Endodermal cell (in vitro differentiated cells): ENCODE measurements at regions not wholly inside any gene's neighbourhood (a gene's known extent, or its start where the extent isn't known, plus 50 kb on each side); places are given as distances from the start of the nearest gene placed in this dataset.

Source experiments
- DNase-seq: peaks from one replicate; pipeline ENCODE4 v3.0.0-alpha.2; 2017
- H3K27ac ChIP-seq: 2 replicates; pipeline ENCODE4 v1.5.1; 2013; ENCODE audit warnings: mild to moderate bottlenecking, low read depth, low read length, moderate library complexity
- H3K27me3 ChIP-seq: 2 replicates; pipeline ENCODE4 v1.6.1; 2013; ENCODE audit warnings: mild to moderate bottlenecking, low read length, moderate library complexity; ENCODE audit not compliant: insufficient read depth, control insufficient read depth, poor library complexity, severe bottlenecking
- H3K36me3 ChIP-seq: 2 replicates; pipeline ENCODE4 v1.7.0; 2013; ENCODE audit warnings: mild to moderate bottlenecking, low read length, moderate library complexity; ENCODE audit not compliant: control insufficient read depth, insufficient read depth
- H3K4me1 ChIP-seq: one replicate; pipeline ENCODE4 v1.7.0; 2013; ENCODE audit warnings: low read length; ENCODE audit not compliant: control insufficient read depth, insufficient read depth
- H3K4me3 ChIP-seq: 2 replicates; pipeline ENCODE4 v1.5.1; 2013; ENCODE audit warnings: mild to moderate bottlenecking, low read length, moderate library complexity
- H3K9ac ChIP-seq: 2 replicates; pipeline ENCODE4 v1.6.1; 2013; ENCODE audit warnings: mild to moderate bottlenecking, low read length, moderate library complexity; ENCODE audit not compliant: poor library complexity, severe bottlenecking; ENCODE audit errors: extremely low read depth
- H3K9me3 ChIP-seq: 2 replicates; pipeline ENCODE4 v1.6.1; 2013; ENCODE audit warnings: mild to moderate bottlenecking, low read length, moderate library complexity; ENCODE audit not compliant: control insufficient read depth
- H3K27ac Mint-ChIP-seq: 2 replicates; pipeline ENCODE4 v1.8.0; 2020; ENCODE audit warnings: mixed read lengths
- H3K27me3 Mint-ChIP-seq: 2 replicates; pipeline ENCODE4 v1.8.0; 2021; ENCODE audit warnings: mild to moderate bottlenecking, mixed read lengths; ENCODE audit not compliant: insufficient read depth
- H3K36me3 Mint-ChIP-seq: 2 replicates; pipeline ENCODE4 v1.8.0; 2020; ENCODE audit warnings: low read depth, mixed read lengths
- H3K4me1 Mint-ChIP-seq: 2 replicates; pipeline ENCODE4 v1.8.0; 2020; ENCODE audit warnings: mixed read lengths
- H3K4me3 Mint-ChIP-seq: 2 replicates; pipeline ENCODE4 v1.8.0; 2020; ENCODE audit warnings: mild to moderate bottlenecking, moderate library complexity, mixed read lengths
- H3K9me3 Mint-ChIP-seq: 2 replicates; pipeline ENCODE4 v1.8.0; 2020; ENCODE audit warnings: mild to moderate bottlenecking, mixed read lengths
- CTCF ChIP-seq: fragments of 200-600 bp; sonication (generic); conservative IDR thresholded peaks from 2 replicates; pipeline ENCODE4 v1.5.0; 2021; ENCODE audit warnings: antibody characterized with exemption, mild to moderate bottlenecking
- WGBS, 2 experiments: methylation state at CpG; one replicate each; pipeline versions ENCODE4 v1.1.5 to v1.1.7; 2013; ENCODE audit warnings: missing lambda C conversion rate in 2 of 2, mixed read lengths in 1 of 2; ENCODE audit not compliant: insufficient coverage in 1 of 2, insufficient read length in 1 of 2; 5-methylcytosine and 5-hydroxymethylcytosine counted together

- Mint-ChIP-seq H3K27ac (no peak overlapping the region), H3K4me3 (no peak overlapping the region), H3K4me1 (peaks cover 12% of the 10 kb centered on the region), H3K9me3 (peaks cover 4% of the 10 kb centered on the region), H3K27me3 (peaks cover 19% of the 10 kb centered on the region), H3K36me3 (no peaks in the 10 kb centered on the region)
- Histone ChIP-seq H3K4me1 (no peaks in the 10 kb centered on the region), H3K27me3 (peaks cover 6% of the 10 kb centered on the region), H3K9ac (no peak overlapping the region), H3K36me3 (no peaks in the 10 kb centered on the region), H3K4me3 (no peak overlapping the region), H3K27ac (no peak overlapping the region), H3K9me3 (no peaks in the 10 kb centered on the region)
- TF ChIP-seq CTCF = no peak
- WGBS, 2 experiments = 86 to 88% methylated on average over 2 of the region's 2 CpGs
- no peak for DNase-seq
Observed at GRCh38 chr6:108765495-108765894, 82.7 kb upstream of the ARMC2 start.

- Histone ChIP-seq H3K9me3 (no peaks in the 10 kb centered on the region), H3K4me1 (no peaks in the 10 kb centered on the region), H3K4me3 (no peak overlapping the region), H3K27me3 (peaks cover 6% of the 10 kb centered on the region), H3K9ac (no peak overlapping the region), H3K36me3 (no peaks in the 10 kb centered on the region), H3K27ac (no peak overlapping the region)
- Mint-ChIP-seq H3K27ac (no peak overlapping the region), H3K4me3 (no peak overlapping the region), H3K4me1 (peaks cover 9% of the 10 kb centered on the region), H3K9me3 (peaks cover 5% of the 10 kb centered on the region), H3K27me3 (peaks cover 19% of the 10 kb centered on the region), H3K36me3 (no peaks in the 10 kb centered on the region)
- 95 to 100% methylated on average over 4 to 5 of the region's 5 CpGs for WGBS, 2 experiments
- DNase-seq = no peak
- no peak for TF ChIP-seq CTCF
Observed at GRCh38 chr6:108766419-108766818, 81.8 kb upstream of the ARMC2 start.

GRCh38 chr6:108766886-108767285, 81.3 kb upstream of the ARMC2 start:
- peaks cover 6% of the 10 kb centered on the region for H3K27me3 ChIP-seq
- peaks cover 17% of the 10 kb centered on the region for H3K27me3 Mint-ChIP-seq
- WGBS, 2 experiments = 93 to 95% methylated on average over 4 to 6 of the region's 6 CpGs
- H3K4me3 ChIP-seq = no peak overlapping the region
- no peak overlapping the region for H3K4me3 Mint-ChIP-seq
- H3K9me3 Mint-ChIP-seq = peaks cover 5% of the 10 kb centered on the region
- H3K9me3 ChIP-seq = no peaks in the 10 kb centered on the region
- no peak overlapping the region for H3K27ac Mint-ChIP-seq
- H3K9ac ChIP-seq = no peak overlapping the region
- no peak overlapping the region for H3K27ac ChIP-seq
- peaks cover 9% of the 10 kb centered on the region for H3K4me1 Mint-ChIP-seq
- DNase-seq = no peak
- no peaks in the 10 kb centered on the region for H3K36me3 ChIP-seq
- H3K36me3 Mint-ChIP-seq = no peaks in the 10 kb centered on the region
- no peak for TF ChIP-seq CTCF
- H3K4me1 ChIP-seq = no peaks in the 10 kb centered on the region
